Endothelial cell of umbilical vein (primary cell): ENCODE measurements at regions not wholly inside any gene's neighbourhood (a gene's known extent, or its start where the extent isn't known, plus 50 kb on each side); places are given as distances from the start of the nearest gene placed in this dataset.

Source experiments
- BruUV-seq: library from RNA; stranded (reverse); fragments of 400-500 nt; replicated peaks from 2 replicates; lab custom pipeline; 2021; lab: Mats Ljungman, UMichigan
- CTCF ChIA-PET: fragments of 300-600, 350-600 bp; sonication (Branson Sonifier 250); formaldehyde crosslinking; loops from one replicate; lab custom pipeline; 2021; ENCODE audit warnings: antibody characterized with exemption, inconsistent platforms; lab: Charles Lee
- POLR2A ChIA-PET: fragments of 300-600, 350-600 bp; sonication (Branson Sonifier 250); formaldehyde crosslinking; loops from one replicate; lab custom pipeline; 2021; ENCODE audit warnings: antibody characterized with exemption, inconsistent platforms; lab: Charles Lee
- DNase-seq: peaks from one replicate; pipeline ENCODE4 v3.0.0-alpha.2; 2011; ENCODE audit warnings: low read depth, low spot score
- FAIRE-seq: peaks from 2 replicates; lab custom pipeline; 2011; peaks lifted over from hg19 to GRCh38; lab: Jason Lieb, UNC
- H2AFZ ChIP-seq: 2 replicates; pipeline ENCODE4 v1.6.0; 2012; ENCODE audit warnings: low read depth, low read length, control low read depth, inconsistent platforms
- H3K27ac ChIP-seq: 2 replicates; pipeline ENCODE4 v1.5.1; 2011; ENCODE audit warnings: low read depth, mild to moderate bottlenecking, control low read depth, low read length, moderate library complexity; ENCODE audit not compliant: insufficient read depth
- H3K27me3 ChIP-seq, 2 experiments: 2 replicates each; pipeline versions ENCODE4 v1.6.0 to v1.6.1; 2011; ENCODE audit warnings: low read length in 2 of 2, mixed read lengths in 1 of 2; ENCODE audit not compliant: control insufficient read depth in 2 of 2, insufficient read depth in 2 of 2
- H3K36me3 ChIP-seq, 2 experiments: 2 replicates in 1 of 2; 3 replicates in 1 of 2; pipeline ENCODE4 v1.5.1; 2011; ENCODE audit warnings: low read length in 2 of 2, mild to moderate bottlenecking in 1 of 2, moderate library complexity in 1 of 2; ENCODE audit not compliant: control insufficient read depth in 2 of 2, insufficient read depth in 2 of 2; ENCODE audit errors: extremely low read depth in 1 of 2
- H3K4me1 ChIP-seq: 3 replicates; pipeline ENCODE4 v1.5.1; 2011; ENCODE audit warnings: mild to moderate bottlenecking, low read length; ENCODE audit not compliant: control insufficient read depth, insufficient read depth; ENCODE audit errors: extremely low read depth
- H3K4me2 ChIP-seq: 2 replicates; pipeline ENCODE4 v1.6.1; 2011; ENCODE audit warnings: low read length, control low read depth, mixed read lengths; ENCODE audit not compliant: insufficient read depth
- H3K4me3 ChIP-seq, 3 experiments: fragments of 200-600 bp in 1 of 3; sonication (generic), shearing (Covaris generic) in 1 of 3; replicated peaks in 1 of 3; 2 replicates each; pipeline ENCODE4 v1.5.1; 2011 to 2016; ENCODE audit warnings: control low read depth in 3 of 3, low read length in 3 of 3, mild to moderate bottlenecking in 2 of 3, inconsistent platforms in 1 of 3, low read depth in 1 of 3, moderate library complexity in 1 of 3; ENCODE audit not compliant: insufficient read depth in 1 of 3
- H3K79me2 ChIP-seq: 2 replicates; pipeline ENCODE4 v1.6.0; 2012; ENCODE audit warnings: low read length, inconsistent platforms; ENCODE audit not compliant: control insufficient read depth, insufficient read depth
- H3K9ac ChIP-seq: replicated peaks from 2 replicates; pipeline ENCODE3; 2011; ENCODE audit warnings: low read length, control low read depth; ENCODE audit not compliant: insufficient read depth; ENCODE audit errors: extremely low read depth
- H3K9me1 ChIP-seq: replicated peaks from 3 replicates; pipeline ENCODE4 v1.6.0; 2011; ENCODE audit warnings: mild to moderate bottlenecking, low read length; ENCODE audit not compliant: control insufficient read depth, insufficient read depth; ENCODE audit errors: extremely low read depth
- H3K9me3 ChIP-seq: replicated peaks from 2 replicates; pipeline ENCODE4 v1.5.1; 2012; ENCODE audit warnings: low read length, inconsistent platforms; ENCODE audit not compliant: control insufficient read depth, insufficient read depth
- H4K20me1 ChIP-seq: replicated peaks from 2 replicates; pipeline ENCODE3; 2011; ENCODE audit warnings: mild to moderate bottlenecking, low read length; ENCODE audit not compliant: control insufficient read depth, insufficient read depth; ENCODE audit errors: extremely low read depth
- EZH2 ChIP-seq: IDR thresholded peaks from 2 replicates; pipeline ENCODE4 v1.6.1; 2012; ENCODE audit warnings: borderline replicate concordance, low read depth, mild to moderate bottlenecking, moderate library complexity, low read length, inconsistent platforms; ENCODE audit not compliant: severe bottlenecking
- FOS ChIP-seq: IDR thresholded peaks from 2 replicates; pipeline ENCODE4 v1.6.1; 2011; ENCODE audit warnings: mild to moderate bottlenecking, low read length, moderate library complexity, borderline replicate concordance; ENCODE audit not compliant: insufficient read depth
- GATA2 ChIP-seq: IDR thresholded peaks from 2 replicates; pipeline ENCODE4 v1.7.0; 2011; ENCODE audit warnings: low read depth, mild to moderate bottlenecking, moderate library complexity, mixed read lengths, low read length; ENCODE audit not compliant: insufficient read length, insufficient read depth
- JUN ChIP-seq: IDR thresholded peaks from 2 replicates; pipeline ENCODE4 v1.6.1; 2011; ENCODE audit warnings: borderline replicate concordance, low read depth; ENCODE audit not compliant: insufficient read length, insufficient read depth
- MYC ChIP-seq: IDR thresholded peaks from one replicate; pipeline ENCODE4 v1.6.1; 2011; ENCODE audit warnings: mild to moderate bottlenecking, low read depth, low read length
- POLR2A ChIP-seq: IDR thresholded peaks from 2 replicates; pipeline ENCODE4 v1.6.1; 2012; ENCODE audit warnings: low read depth, mild to moderate bottlenecking, control low read depth, low read length
- POLR2AphosphoS5 ChIP-seq: IDR thresholded peaks from 2 replicates; pipeline ENCODE4 v1.6.1; 2012; ENCODE audit warnings: low read depth, mild to moderate bottlenecking, control low read depth, low read length, moderate library complexity; ENCODE audit not compliant: insufficient read depth
- dilution Hi-C: fragments of 300-500 bp; cut with MboI; formaldehyde crosslinking; loops from one replicate; pipeline ENCODE4 v1.15.0; 2019; ENCODE audit warnings: low sequenced_read_pairs; ENCODE audit not compliant: extremely low pct_ligation_motif_present
- intact Hi-C: fragments of 100-400 bp; cut with micrococcal nuclease; formaldehyde crosslinking; loops from one replicate; pipeline ENCODE4 v1.10.0; 2022
- TF ChIP-seq, protein P1 (sequence below), 2 donors: IDR thresholded peaks; 1 replicate in 1 of 2; 2 replicates in 1 of 2; pipeline ENCODE4 v1.5.1; 2011; ENCODE audit warnings: low read length in 2 of 2, mild to moderate bottlenecking in 2 of 2, moderate library complexity in 2 of 2, control low read depth in 1 of 2, inconsistent platforms in 1 of 2, low read depth in 1 of 2; ENCODE audit not compliant: insufficient read depth in 1 of 2; ENCODE audit errors: extremely low read depth in 1 of 2
- TF ChIP-seq, protein P2 (sequence below): IDR thresholded peaks from 2 replicates; pipeline ENCODE4 v1.6.1; 2011; ENCODE audit not compliant: insufficient read depth, insufficient read length

GRCh38 chr11:121755906-121756305 lies 303.1 kb upstream of the SORL1-AS1 start:
- Histone ChIP-seq H3K9me3 (no peaks in the 10 kb centered on the region), H3K79me2 (no peaks in the 10 kb centered on the region), H3K36me3 (no peaks in the 10 kb centered on the region), H3K27me3 (no peaks in the 10 kb centered on the region), H2AFZ (no peak overlapping the region), H3K9ac (no peak overlapping the region), H4K20me1 (no peaks in the 10 kb centered on the region), H3K4me2 (no peak overlapping the region), H3K27ac (no peak overlapping the region), H3K4me3 (no peak overlapping the region), H3K9me1 (no peaks in the 10 kb centered on the region), H3K4me1 (no peaks in the 10 kb centered on the region)
- DNase-seq (no peak), FAIRE-seq (no peak)
- BruUV-seq, result no TSS peak
- intact Hi-C loops (no loop called here), dilution Hi-C loops (no loop called here)
- ChIA-PET CTCF (interaction anchor here (1.0 kb wide), 1 partner anchor 750 kb away, joined by 3 read pairs; no protein-coding TSS in a partner anchor), POLR2A (no interaction called here)
- TF ChIP-seq POLR2AphosphoS5, result no peak
- no peak for TF ChIP-seq MYC
- no peak for TF ChIP-seq GATA2
- TF ChIP-seq, protein P1, sequence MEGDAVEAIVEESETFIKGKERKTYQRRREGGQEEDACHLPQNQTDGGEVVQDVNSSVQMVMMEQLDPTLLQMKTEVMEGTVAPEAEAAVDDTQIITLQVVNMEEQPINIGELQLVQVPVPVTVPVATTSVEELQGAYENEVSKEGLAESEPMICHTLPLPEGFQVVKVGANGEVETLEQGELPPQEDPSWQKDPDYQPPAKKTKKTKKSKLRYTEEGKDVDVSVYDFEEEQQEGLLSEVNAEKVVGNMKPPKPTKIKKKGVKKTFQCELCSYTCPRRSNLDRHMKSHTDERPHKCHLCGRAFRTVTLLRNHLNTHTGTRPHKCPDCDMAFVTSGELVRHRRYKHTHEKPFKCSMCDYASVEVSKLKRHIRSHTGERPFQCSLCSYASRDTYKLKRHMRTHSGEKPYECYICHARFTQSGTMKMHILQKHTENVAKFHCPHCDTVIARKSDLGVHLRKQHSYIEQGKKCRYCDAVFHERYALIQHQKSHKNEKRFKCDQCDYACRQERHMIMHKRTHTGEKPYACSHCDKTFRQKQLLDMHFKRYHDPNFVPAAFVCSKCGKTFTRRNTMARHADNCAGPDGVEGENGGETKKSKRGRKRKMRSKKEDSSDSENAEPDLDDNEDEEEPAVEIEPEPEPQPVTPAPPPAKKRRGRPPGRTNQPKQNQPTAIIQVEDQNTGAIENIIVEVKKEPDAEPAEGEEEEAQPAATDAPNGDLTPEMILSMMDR (IDR thresholded peaks at IDR 0.05; ENCODE audit: extremely low read depth in 1 of 2, insufficient read depth in 1 of 2, low read depth in 1 of 2, low read length in 2 of 2), result no peak

- Histone ChIP-seq H3K79me2 (no peaks in the 10 kb centered on the region), H3K27me3 (no peaks in the 10 kb centered on the region), H3K4me3 (no peak overlapping the region), H3K4me2 (no peak overlapping the region), H3K27ac (no peak overlapping the region), H3K36me3 (no peaks in the 10 kb centered on the region), H3K9me3 (no peaks in the 10 kb centered on the region), H2AFZ (no peak overlapping the region), H4K20me1 (no peaks in the 10 kb centered on the region), H3K4me1 (no peaks in the 10 kb centered on the region), H3K9me1 (no peaks in the 10 kb centered on the region), H3K9ac (no peak overlapping the region)
- dilution Hi-C loops (no loop called here), intact Hi-C loops (no loop called here)
- FAIRE-seq, result no peak
- TF ChIP-seq POLR2AphosphoS5, result no peak
- no peak for TF ChIP-seq POLR2A
- no peak for TF ChIP-seq MYC
- TF ChIP-seq, protein P2, sequence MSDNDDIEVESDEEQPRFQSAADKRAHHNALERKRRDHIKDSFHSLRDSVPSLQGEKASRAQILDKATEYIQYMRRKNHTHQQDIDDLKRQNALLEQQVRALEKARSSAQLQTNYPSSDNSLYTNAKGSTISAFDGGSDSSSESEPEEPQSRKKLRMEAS, result no peak
- TF ChIP-seq JUN, result no peak
- no peak for TF ChIP-seq FOS
- TF ChIP-seq, protein P1 (IDR thresholded peaks at IDR 0.05; ENCODE audit: extremely low read depth in 1 of 2, insufficient read depth in 1 of 2, low read depth in 1 of 2, low read length in 2 of 2), result no peak
- TF ChIP-seq EZH2, result no peak
- TF ChIP-seq GATA2, result no peak
- ChIA-PET CTCF (interaction anchor here (1.0 kb wide), 1 partner anchor 751 kb away, joined by 3 read pairs; no protein-coding TSS in a partner anchor), POLR2A (no interaction called here)
- BruUV-seq, result no TSS peak
- no peak for DNase-seq
These were observed 302.4 kb upstream of the SORL1-AS1 start for GRCh38 chr11:121755191-121755590.
